Ishikawa (cell line): ENCODE measurements at regions not wholly inside any gene's neighbourhood (a gene's known extent, or its start where the extent isn't known, plus 50 kb on each side); places are given as distances from the start of the nearest gene placed in this dataset.

Source experiments
- CEBPB ChIP-seq: IDR thresholded peaks from 2 replicates; pipeline ENCODE4 v1.6.1; 2012
- CREB1 ChIP-seq: IDR thresholded peaks from 2 replicates; pipeline ENCODE4 v1.6.1; 2012; ENCODE audit warnings: low read depth
- EGR1 ChIP-seq: IDR thresholded peaks from 2 replicates; pipeline ENCODE4 v1.6.1; 2012
- EP300 ChIP-seq: IDR thresholded peaks from 2 replicates; pipeline ENCODE4 v1.6.1; 2012; ENCODE audit warnings: borderline replicate concordance
- FOXM1 ChIP-seq: IDR thresholded peaks from 2 replicates; pipeline ENCODE4 v1.6.1; 2012; ENCODE audit warnings: low read depth, borderline replicate concordance
- MAX ChIP-seq: IDR thresholded peaks from 2 replicates; pipeline ENCODE4 v1.6.1; 2012
- NFIC ChIP-seq: IDR thresholded peaks from 2 replicates; pipeline ENCODE4 v1.6.1; 2012
- RAD21 ChIP-seq: IDR thresholded peaks from 2 replicates; pipeline ENCODE4 v1.6.1; 2012; ENCODE audit warnings: low read depth
- REST ChIP-seq: IDR thresholded peaks from 2 replicates; pipeline ENCODE4 v1.6.1; 2012; ENCODE audit warnings: low read depth, mild to moderate bottlenecking
- TAF1 ChIP-seq: IDR thresholded peaks from 2 replicates; pipeline ENCODE4 v1.6.1; 2012; ENCODE audit warnings: low read depth, mild to moderate bottlenecking
- TCF12 ChIP-seq: IDR thresholded peaks from 2 replicates; pipeline ENCODE4 v1.6.1; 2012; ENCODE audit warnings: low read depth
- TEAD4 ChIP-seq: IDR thresholded peaks from 2 replicates; pipeline ENCODE4 v1.6.1; 2012
- USF1 ChIP-seq: IDR thresholded peaks from 2 replicates; pipeline ENCODE4 v1.6.1; 2012
- YY1 ChIP-seq: IDR thresholded peaks from 2 replicates; pipeline ENCODE4 v1.6.1; 2012; ENCODE audit warnings: low read depth
- ZBTB7A ChIP-seq: IDR thresholded peaks from 2 replicates; pipeline ENCODE4 v1.6.1; 2012; ENCODE audit warnings: low read depth

- TF ChIP-seq REST (no peak), MAX (no peak), FOXM1 (no peak), ZBTB7A (no peak), EP300 (no peak), USF1 (no peak), YY1 (no peak), TCF12 (no peak), TEAD4 (no peak), NFIC (no peak), CREB1 (no peak), EGR1 (no peak), RAD21 (no peak), CEBPB (no peak), TAF1 (no peak)
These were observed 114.3 kb upstream of the CPEB2 start for GRCh38 chr4:14887842-14888433.

GRCh38 chr4:14888790-14889572 lies 113.3 kb upstream of the CPEB2 start:
- TF ChIP-seq ZBTB7A (no peak), FOXM1 (no peak), TAF1 (no peak), RAD21 (no peak), EGR1 (no peak), MAX (no peak)

- TF ChIP-seq FOXM1, result no peak
- TF ChIP-seq NFIC, result no peak
- TF ChIP-seq TEAD4, result no peak
- TF ChIP-seq CEBPB, result no peak
- TF ChIP-seq TAF1, result no peak
These were observed 109.7 kb upstream of the CPEB2 start for GRCh38 chr4:14892563-14892962.

GRCh38 chr4:14893713-14894112 lies 108.6 kb upstream of the CPEB2 start:
- TF ChIP-seq RAD21 (no peak), YY1 (no peak), ZBTB7A (no peak), TCF12 (no peak), TEAD4 (no peak), CEBPB (no peak), USF1 (no peak), CREB1 (no peak), MAX (no peak), NFIC (no peak), REST (no peak), EP300 (no peak), EGR1 (no peak), FOXM1 (no peak), TAF1 (no peak)

GRCh38 chr4:14894392-14895292 lies 107.6 kb upstream of the CPEB2 start:
- TF ChIP-seq USF1, result no peak
- TF ChIP-seq EP300, result no peak
- no peak for TF ChIP-seq TCF12
- no peak for TF ChIP-seq ZBTB7A
- no peak for TF ChIP-seq CREB1
- no peak for TF ChIP-seq RAD21
- no peak for TF ChIP-seq EGR1
- no peak for TF ChIP-seq REST
- TF ChIP-seq TAF1, result no peak
- no peak for TF ChIP-seq MAX
- no peak for TF ChIP-seq YY1
- TF ChIP-seq TEAD4, result no peak
- no peak for TF ChIP-seq CEBPB
